ENCODE measurements at regions not wholly inside any gene's neighbourhood (a gene's known extent, or its start where the extent isn't known, plus 50 kb on each side); places are given as distances from the start of the nearest gene placed in this dataset.

DNA sequence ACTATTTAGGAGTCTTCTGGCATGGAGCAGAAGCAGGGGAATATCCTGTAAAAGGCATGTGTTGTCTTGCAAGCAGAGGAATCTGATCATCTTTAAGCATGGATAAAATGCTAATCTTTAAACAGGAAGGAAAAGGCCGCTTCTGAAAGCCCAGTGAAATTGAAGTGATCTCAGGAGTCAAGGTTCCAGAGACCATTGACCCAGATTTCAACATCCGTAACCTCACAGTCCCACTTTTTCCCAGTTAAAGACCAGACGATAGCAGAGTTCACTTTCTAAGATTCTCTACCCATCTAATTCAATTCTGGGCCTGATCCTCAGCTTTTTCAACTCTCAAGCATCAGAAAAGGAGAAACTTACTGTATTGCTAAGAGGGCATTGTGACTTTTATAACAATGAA is 332.2 kb upstream of the LRP1B start:
- no peaks in the 10 kb centered on the region for H3K27me3 ChIP-seq (ENCODE audit: control insufficient read depth in 4 of 4, insufficient read depth in 4 of 4, low read length in 3 of 4)
- 32% methylated on average over 3 of the region's 3 CpGs for WGBS
- DNase-seq (ENCODE audit: low spot score) = no peak
- no peaks in the 10 kb centered on the region for H3K9me3 ChIP-seq (ENCODE audit: control insufficient read depth in 4 of 4, low read length in 3 of 4)
- no peaks in the 10 kb centered on the region for H3K36me3 ChIP-seq (ENCODE audit: control insufficient read depth in 4 of 4, insufficient read depth in 3 of 4, low read depth in 1 of 4, low read length in 3 of 4)
- H3K27ac ChIP-seq (ENCODE audit: low read depth in 1 of 2, low read length in 2 of 2) = peak overlapping the region in 1 of 2 donors; percentile 4
- H3K4me1 ChIP-seq (ENCODE audit: control insufficient read depth in 4 of 4, insufficient read depth in 4 of 4, low read length in 3 of 4) = peaks cover 3 to 13% (median 7%) of the 10 kb centered on the region in 4 donors
- TF ChIP-seq RXRA (IDR thresholded peaks at IDR 0.05) = peak; percentile 98 to 100
- peak in 1 of 2 donors; percentile 28 for TF ChIP-seq RAD21 (IDR thresholded peaks at IDR 0.05)
- TF ChIP-seq ATF3 (IDR thresholded peaks at IDR 0.05) = peak; percentile 61
- TF ChIP-seq TAF1 (conservative IDR thresholded peaks at IDR 0.05) = no peak
- TF ChIP-seq HNF4A (conservative IDR thresholded peaks at IDR 0.05) = peak; percentile 64 to 79
- TF ChIP-seq SP1 (IDR thresholded peaks at IDR 0.05) = peak; percentile 40
- peak; percentile 54 for TF ChIP-seq NR2F2 (IDR thresholded peaks at IDR 0.05)
- TF ChIP-seq HNF4G (IDR thresholded peaks at IDR 0.05) = peak; percentile 54
- peak; percentile 62 to 86 for TF ChIP-seq JUND (IDR thresholded peaks at IDR 0.05)
- TF ChIP-seq YY1 (IDR thresholded peaks at IDR 0.05) = no peak
- H3K9ac ChIP-seq (ENCODE audit: low read depth in 1 of 2, low read length in 2 of 2) = no peak overlapping the region
- no peak overlapping the region for H3K4me3 ChIP-seq (ENCODE audit: low read depth in 1 of 3, low read length in 3 of 3)

GRCh38 chr2:142462306-142462705 is 331.5 kb upstream of the LRP1B start:
- H3K9me3 ChIP-seq (ENCODE audit: control insufficient read depth in 4 of 4, low read length in 3 of 4) = no peaks in the 10 kb centered on the region
- TF ChIP-seq RAD21 (IDR thresholded peaks at IDR 0.05) = no peak
- TF ChIP-seq HNF4A (conservative IDR thresholded peaks at IDR 0.05) = no peak
- no peak for TF ChIP-seq SP1 (IDR thresholded peaks at IDR 0.05)
- TF ChIP-seq TAF1 (conservative IDR thresholded peaks at IDR 0.05) = no peak
- no peak for TF ChIP-seq FOXA2 (IDR thresholded peaks at IDR 0.05)
- no peak for TF ChIP-seq YY1 (IDR thresholded peaks at IDR 0.05)
- TF ChIP-seq, protein P1, sequence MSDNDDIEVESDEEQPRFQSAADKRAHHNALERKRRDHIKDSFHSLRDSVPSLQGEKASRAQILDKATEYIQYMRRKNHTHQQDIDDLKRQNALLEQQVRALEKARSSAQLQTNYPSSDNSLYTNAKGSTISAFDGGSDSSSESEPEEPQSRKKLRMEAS (IDR thresholded peaks at IDR 0.05) = no peak
- TF ChIP-seq HNF4G (IDR thresholded peaks at IDR 0.05) = no peak
- no peak for TF ChIP-seq JUND (IDR thresholded peaks at IDR 0.05)
- no peaks in the 10 kb centered on the region for H3K36me3 ChIP-seq (ENCODE audit: control insufficient read depth in 4 of 4, insufficient read depth in 3 of 4, low read depth in 1 of 4, low read length in 3 of 4)
- WGBS = 96% methylated on average over 1 of the region's 1 CpG
- H3K4me1 ChIP-seq (ENCODE audit: control insufficient read depth in 4 of 4, insufficient read depth in 4 of 4, low read length in 3 of 4) = peaks cover 3 to 13% (median 7%) of the 10 kb centered on the region in 4 donors
- DNase-seq (ENCODE audit: low spot score) = no peak
- H3K27me3 ChIP-seq (ENCODE audit: control insufficient read depth in 4 of 4, insufficient read depth in 4 of 4, low read length in 3 of 4) = no peaks in the 10 kb centered on the region
- H3K4me3 ChIP-seq (ENCODE audit: low read depth in 1 of 3, low read length in 3 of 3) = no peak overlapping the region
- no peak overlapping the region for H3K27ac ChIP-seq (ENCODE audit: low read depth in 1 of 2, low read length in 2 of 2)
- no peak overlapping the region for H3K9ac ChIP-seq (ENCODE audit: low read depth in 1 of 2, low read length in 2 of 2)

- H3K36me3 ChIP-seq (ENCODE audit: control insufficient read depth in 4 of 4, insufficient read depth in 3 of 4, low read depth in 1 of 4, low read length in 3 of 4) = no peaks in the 10 kb centered on the region
- H3K9me3 ChIP-seq (ENCODE audit: control insufficient read depth in 4 of 4, low read length in 3 of 4) = no peaks in the 10 kb centered on the region
- 70% methylated on average over 5 of the region's 5 CpGs for WGBS
- H3K4me3 ChIP-seq (ENCODE audit: low read depth in 1 of 3, low read length in 3 of 3) = no peak overlapping the region
- H3K9ac ChIP-seq (ENCODE audit: low read depth in 1 of 2, low read length in 2 of 2) = no peak overlapping the region
- TF ChIP-seq REST (IDR thresholded peaks at IDR 0.05) (no peak), FOXA2 (IDR thresholded peaks at IDR 0.05) (peak; percentile 55), RXRA (IDR thresholded peaks at IDR 0.05) (peak in 1 of 2 donors; percentile 41), HNF4A (conservative IDR thresholded peaks at IDR 0.05) (peak in 1 of 2 donors; percentile 30), YY1 (IDR thresholded peaks at IDR 0.05) (no peak), TAF1 (conservative IDR thresholded peaks at IDR 0.05) (no peak), ATF3 (IDR thresholded peaks at IDR 0.05) (no peak), HNF4G (IDR thresholded peaks at IDR 0.05) (no peak), ZBTB33 (IDR thresholded peaks at IDR 0.05) (no peak), RAD21 (IDR thresholded peaks at IDR 0.05) (peak in 1 of 2 donors; percentile 21), EGR1 (IDR thresholded peaks at IDR 0.05; ENCODE audit: low read depth in 2 of 2) (no peak), GABPA (IDR thresholded peaks at IDR 0.05 in 1 of 2, conservative IDR thresholded peaks at IDR 0.05 in 1 of 2) (no peak), SP1 (IDR thresholded peaks at IDR 0.05) (no peak), NR2F2 (IDR thresholded peaks at IDR 0.05) (no peak), FOXA1 (IDR thresholded peaks at IDR 0.05) (no peak), JUND (IDR thresholded peaks at IDR 0.05) (no peak)
- TF ChIP-seq, protein P1 (IDR thresholded peaks at IDR 0.05) = no peak
- TF ChIP-seq, protein P2, sequence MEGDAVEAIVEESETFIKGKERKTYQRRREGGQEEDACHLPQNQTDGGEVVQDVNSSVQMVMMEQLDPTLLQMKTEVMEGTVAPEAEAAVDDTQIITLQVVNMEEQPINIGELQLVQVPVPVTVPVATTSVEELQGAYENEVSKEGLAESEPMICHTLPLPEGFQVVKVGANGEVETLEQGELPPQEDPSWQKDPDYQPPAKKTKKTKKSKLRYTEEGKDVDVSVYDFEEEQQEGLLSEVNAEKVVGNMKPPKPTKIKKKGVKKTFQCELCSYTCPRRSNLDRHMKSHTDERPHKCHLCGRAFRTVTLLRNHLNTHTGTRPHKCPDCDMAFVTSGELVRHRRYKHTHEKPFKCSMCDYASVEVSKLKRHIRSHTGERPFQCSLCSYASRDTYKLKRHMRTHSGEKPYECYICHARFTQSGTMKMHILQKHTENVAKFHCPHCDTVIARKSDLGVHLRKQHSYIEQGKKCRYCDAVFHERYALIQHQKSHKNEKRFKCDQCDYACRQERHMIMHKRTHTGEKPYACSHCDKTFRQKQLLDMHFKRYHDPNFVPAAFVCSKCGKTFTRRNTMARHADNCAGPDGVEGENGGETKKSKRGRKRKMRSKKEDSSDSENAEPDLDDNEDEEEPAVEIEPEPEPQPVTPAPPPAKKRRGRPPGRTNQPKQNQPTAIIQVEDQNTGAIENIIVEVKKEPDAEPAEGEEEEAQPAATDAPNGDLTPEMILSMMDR (IDR thresholded peaks at IDR 0.05; ENCODE audit: low read depth, low read length, missing input control) = no peak
- peaks cover 0 to 8% (median 6%) of the 10 kb centered on the region in 4 donors for H3K4me1 ChIP-seq (ENCODE audit: control insufficient read depth in 4 of 4, insufficient read depth in 4 of 4, low read length in 3 of 4)
- no peaks in the 10 kb centered on the region for H3K27me3 ChIP-seq (ENCODE audit: control insufficient read depth in 4 of 4, insufficient read depth in 4 of 4, low read length in 3 of 4)
- H3K27ac ChIP-seq (ENCODE audit: low read depth in 1 of 2, low read length in 2 of 2) = peak overlapping the region; percentile 53 to 59
- DNase-seq (ENCODE audit: low spot score) = no peak
Observed at GRCh38 chr2:142445551-142446072, 314.8 kb upstream of the LRP1B start.
